ENCODE measurements at regions not wholly inside any gene's neighbourhood (a gene's known extent, or its start where the extent isn't known, plus 50 kb on each side); places are given as distances from the start of the nearest gene placed in this dataset.

- Histone ChIP-seq H3K9me3 (ENCODE audit: insufficient read depth, low read depth) (peaks cover 13% of the 10 kb centered on the region), H3K4me1 (replicated peaks; ENCODE audit: insufficient read depth) (peaks cover 15% of the 10 kb centered on the region), H4K20me1 (ENCODE audit: insufficient read depth) (no peaks in the 10 kb centered on the region), H2AFZ (no peak overlapping the region), H3K4me2 (no peak overlapping the region), H3K27ac (no peak overlapping the region), H3K36me3 (ENCODE audit: low read depth) (no peaks in the 10 kb centered on the region), H3K9me2 (ENCODE audit: insufficient read depth) (no peaks in the 10 kb centered on the region), H3K79me2 (ENCODE audit: low read depth) (no peaks in the 10 kb centered on the region), H3K4me3 (no peak overlapping the region), H3K27me3 (ENCODE audit: insufficient read depth, low read depth) (no peaks in the 10 kb centered on the region), H3F3A (ENCODE audit: insufficient read depth, low read depth) (peaks cover 20% of the 10 kb centered on the region; the same call in 1 of the 2 replicates)
- CTCF ChIA-PET, result no interaction called here
- intact Hi-C loops (cut with micrococcal nuclease; ENCODE audit: unreplicated experiment), result loop anchor here (5.0 kb wide), 1 partner anchor 157 kb away; no protein-coding TSS in a partner anchor
- TF ChIP-seq CTCF (conservative IDR thresholded peaks at IDR 0.05) (no peak), EZH2 (IDR thresholded peaks at IDR 0.05; ENCODE audit: low read depth) (no peak)
- peak; percentile 56 to 87 for DNase-seq
- no TSS peak for BruUV-seq (replicated peaks)
- POLR2A ChIA-PET (ENCODE audit: unreplicated experiment), result no interaction called here
Measured at GRCh38 chr2:121140734-121141133, 144.3 kb downstream of the TFCP2L1 start.

- intact Hi-C loops (cut with micrococcal nuclease; ENCODE audit: unreplicated experiment), result loop anchor here (5.0 kb wide), 1 partner anchor 155 kb away; no protein-coding TSS in a partner anchor
- H3K4me3 ChIP-seq, result no peak overlapping the region
- H3K27me3 ChIP-seq (ENCODE audit: insufficient read depth, low read depth), result no peaks in the 10 kb centered on the region
- peaks cover 13% of the 10 kb centered on the region for H3K9me3 ChIP-seq (ENCODE audit: insufficient read depth, low read depth)
- H3F3A ChIP-seq (ENCODE audit: insufficient read depth, low read depth), result peaks cover 24% of the 10 kb centered on the region; the same call in 1 of the 2 replicates
- no peak overlapping the region for H3K4me2 ChIP-seq
- BruUV-seq (replicated peaks), result no TSS peak
- DNase-seq, result no peak
- no peaks in the 10 kb centered on the region for H4K20me1 ChIP-seq (ENCODE audit: insufficient read depth)
- peaks cover 16% of the 10 kb centered on the region for H3K4me1 ChIP-seq (replicated peaks; ENCODE audit: insufficient read depth)
- H3K36me3 ChIP-seq (ENCODE audit: low read depth), result no peaks in the 10 kb centered on the region
- H3K27ac ChIP-seq, result no peak overlapping the region
- ChIA-PET CTCF (no interaction called here), POLR2A (ENCODE audit: unreplicated experiment) (no interaction called here)
- H3K79me2 ChIP-seq (ENCODE audit: low read depth), result no peaks in the 10 kb centered on the region
- no peak overlapping the region for H2AFZ ChIP-seq
- no peaks in the 10 kb centered on the region for H3K9me2 ChIP-seq (ENCODE audit: insufficient read depth)
- TF ChIP-seq EZH2 (IDR thresholded peaks at IDR 0.05; ENCODE audit: low read depth) (no peak), CTCF (conservative IDR thresholded peaks at IDR 0.05) (no peak)
Measured at GRCh38 chr2:121142452-121142851, 142.6 kb downstream of the TFCP2L1 start.

GRCh38 chr2:121144111-121144510 lies 140.9 kb downstream of the TFCP2L1 start:
- Histone ChIP-seq H3K4me1 (replicated peaks; ENCODE audit: insufficient read depth) (peaks cover 24% of the 10 kb centered on the region), H3K4me3 (no peak overlapping the region), H3K9me2 (ENCODE audit: insufficient read depth) (no peaks in the 10 kb centered on the region), H3K27me3 (ENCODE audit: insufficient read depth, low read depth) (no peaks in the 10 kb centered on the region), H3K27ac (no peak overlapping the region), H3K79me2 (ENCODE audit: low read depth) (no peaks in the 10 kb centered on the region), H3K4me2 (no peak overlapping the region), H3K36me3 (ENCODE audit: low read depth) (no peaks in the 10 kb centered on the region), H2AFZ (no peak overlapping the region), H4K20me1 (ENCODE audit: insufficient read depth) (no peaks in the 10 kb centered on the region), H3K9me3 (ENCODE audit: insufficient read depth, low read depth) (peaks cover 13% of the 10 kb centered on the region), H3F3A (ENCODE audit: insufficient read depth, low read depth) (peaks cover 27% of the 10 kb centered on the region; the same call in 1 of the 2 replicates)
- no peak for DNase-seq
- intact Hi-C loops (cut with micrococcal nuclease; ENCODE audit: unreplicated experiment), result loop anchor here (5.0 kb wide), 1 partner anchor 153 kb away; no protein-coding TSS in a partner anchor
- BruUV-seq (replicated peaks), result no TSS peak
- no peak for TF ChIP-seq CTCF (conservative IDR thresholded peaks at IDR 0.05)
- no peak for TF ChIP-seq EZH2 (IDR thresholded peaks at IDR 0.05; ENCODE audit: low read depth)
- CTCF ChIA-PET, result interaction anchor here (0.6 to 1.0 kb wide), 2 partner anchors 8 to 16 kb away, joined by 3 to 4 read pairs; no protein-coding TSS in a partner anchor
- POLR2A ChIA-PET (ENCODE audit: unreplicated experiment), result no interaction called here
